NCI-H69 (cell line): ENCODE measurements at regions not wholly inside any gene's neighbourhood (a gene's known extent, or its start where the extent isn't known, plus 50 kb on each side); places are given as distances from the start of the nearest gene placed in this dataset.

Experiments
- DNase-seq: peaks from one replicate; lab custom pipeline; 2025; lab: John Stamatoyannopoulos, UW

- DNase-seq = no peak
Measured at GRCh38 chr17:71331754-71332325, 789.0 kb upstream of the SOX9 start.

DNA sequence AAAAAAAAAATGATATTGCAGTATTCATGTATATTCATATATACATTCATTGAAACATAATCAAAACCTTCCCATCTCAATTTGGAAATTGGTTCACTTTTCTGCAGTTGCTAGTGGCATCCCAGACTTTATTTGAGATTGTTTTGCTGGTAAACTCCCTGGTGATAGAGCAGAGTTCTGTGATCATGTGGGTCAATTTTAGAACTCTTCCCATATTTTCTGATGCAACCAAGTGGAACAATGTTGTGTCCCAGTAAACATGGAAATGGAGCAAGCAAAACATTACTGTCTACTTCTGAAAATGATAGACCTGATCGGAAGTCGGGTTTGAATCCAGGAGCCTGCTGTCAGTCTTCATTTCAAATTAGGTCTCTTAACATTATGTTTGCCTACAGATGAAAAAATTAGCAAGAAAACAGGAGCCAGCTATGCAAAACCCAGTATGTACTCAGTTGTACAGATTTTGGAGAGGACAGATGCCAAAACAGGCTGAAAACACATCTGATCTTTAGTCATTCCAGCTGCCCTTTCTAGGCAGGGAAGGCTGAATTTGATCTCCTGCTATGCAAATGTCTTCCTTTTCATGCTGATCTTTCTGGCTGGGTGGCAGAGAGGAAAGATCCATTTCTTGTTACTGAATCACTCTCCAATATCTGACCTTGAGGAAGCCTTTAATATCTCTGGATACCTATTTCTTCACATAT, 786.6 kb upstream of the SOX9 start:
- DNase-seq = peak; percentile 32

GRCh38 chr17:71335212-71335611, 785.6 kb upstream of the SOX9 start:
- no peak for DNase-seq

GRCh38 chr17:71337938-71338337, 782.9 kb upstream of the SOX9 start:
- DNase-seq = no peak

GRCh38 chr17:71338396-71338795, 782.4 kb upstream of the SOX9 start:
- no peak for DNase-seq

GRCh38 chr17:71339206-71339605, 781.6 kb upstream of the SOX9 start:
- peak; percentile 43 for DNase-seq

- DNase-seq = no peak
Measured at GRCh38 chr17:71342737-71343136, 778.1 kb upstream of the SOX9 start.

DNA sequence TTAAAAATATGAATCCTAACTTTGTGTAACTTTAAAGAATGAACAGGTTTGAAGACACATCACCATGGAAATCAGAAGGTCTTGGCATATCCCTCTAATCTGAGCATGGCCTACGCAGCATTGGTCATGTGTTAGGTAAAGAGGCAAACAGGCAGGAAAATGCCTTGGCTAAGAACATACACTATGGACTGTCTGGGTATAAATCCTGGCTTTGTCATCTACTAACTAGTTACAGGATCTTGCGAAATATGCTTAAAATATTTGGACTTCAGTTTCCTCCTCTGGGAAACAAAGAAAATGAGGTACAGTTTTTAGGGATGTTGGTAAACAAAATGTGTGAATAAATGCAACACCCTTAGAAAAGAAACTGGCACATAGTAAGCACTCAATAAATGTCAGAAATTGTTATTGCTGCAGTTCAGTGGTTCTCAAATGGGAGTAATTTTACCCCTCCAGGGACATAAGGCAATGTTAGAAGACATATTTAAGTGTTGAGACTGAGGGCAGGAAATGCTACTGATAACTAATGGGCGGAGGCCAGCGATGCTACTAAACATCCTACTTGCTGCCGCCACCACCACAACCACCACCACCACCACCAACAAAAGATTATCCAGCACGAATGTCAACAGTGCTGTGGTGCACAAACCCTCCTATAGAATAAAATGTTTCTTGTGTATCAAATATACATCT, 770.8 kb upstream of the SOX9 start:
- DNase-seq = no peak

DNA sequence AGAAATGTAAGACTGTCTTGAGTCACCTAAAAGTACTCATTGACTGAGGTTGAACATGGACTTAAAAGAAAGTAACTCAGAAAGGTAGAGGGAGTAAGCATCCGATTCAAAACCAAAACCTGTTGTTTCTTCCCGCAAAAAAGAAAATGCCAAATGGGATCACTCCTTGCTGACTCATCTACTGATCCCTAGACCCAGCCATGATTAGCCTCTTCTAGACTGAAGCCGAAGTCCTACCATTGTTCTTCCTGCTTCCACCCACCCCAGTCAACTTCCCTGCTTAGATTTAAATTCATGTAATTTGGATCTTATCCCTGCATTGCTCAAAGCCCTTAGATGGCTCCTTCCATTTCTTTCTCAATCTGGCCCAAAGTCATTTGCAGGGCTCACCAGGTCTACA, 760.5 kb upstream of the SOX9 start:
- no peak for DNase-seq

DNA sequence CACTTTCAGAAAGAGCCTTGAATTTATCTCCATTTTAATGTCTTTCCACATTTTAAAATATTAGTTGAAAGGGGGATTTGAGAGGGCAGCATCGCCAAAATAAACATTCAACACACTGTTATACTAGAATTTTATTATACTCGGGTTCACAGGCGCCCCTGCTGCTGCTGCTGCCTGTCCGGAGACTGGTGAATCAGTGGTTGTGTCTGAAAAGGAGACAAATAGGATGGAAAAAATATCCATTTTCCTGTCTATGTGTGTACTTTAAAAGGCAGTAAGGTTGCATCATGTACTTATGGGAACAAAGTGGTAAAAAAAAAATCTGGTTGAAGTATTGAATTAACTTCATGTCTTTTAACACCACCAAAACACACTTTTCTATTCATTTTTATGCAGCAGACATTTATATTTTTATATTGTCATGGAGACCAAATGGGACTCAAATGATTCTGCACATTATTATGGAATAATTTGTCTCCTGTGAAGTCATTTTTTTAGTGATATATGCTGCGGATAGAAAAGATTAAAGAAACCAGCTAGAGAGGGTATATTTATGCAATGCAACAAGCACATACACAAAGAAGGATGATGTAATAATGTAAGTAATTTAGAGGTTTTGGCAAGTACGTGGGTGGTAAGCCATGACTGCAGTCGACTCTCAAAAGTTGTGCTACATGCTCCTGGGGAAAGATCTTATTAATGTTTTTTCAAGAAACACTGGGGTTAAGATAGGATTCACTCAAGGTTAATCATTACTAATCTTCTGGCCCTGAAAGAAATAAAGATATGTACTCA, 759.0 kb upstream of the SOX9 start:
- no peak for DNase-seq

DNA sequence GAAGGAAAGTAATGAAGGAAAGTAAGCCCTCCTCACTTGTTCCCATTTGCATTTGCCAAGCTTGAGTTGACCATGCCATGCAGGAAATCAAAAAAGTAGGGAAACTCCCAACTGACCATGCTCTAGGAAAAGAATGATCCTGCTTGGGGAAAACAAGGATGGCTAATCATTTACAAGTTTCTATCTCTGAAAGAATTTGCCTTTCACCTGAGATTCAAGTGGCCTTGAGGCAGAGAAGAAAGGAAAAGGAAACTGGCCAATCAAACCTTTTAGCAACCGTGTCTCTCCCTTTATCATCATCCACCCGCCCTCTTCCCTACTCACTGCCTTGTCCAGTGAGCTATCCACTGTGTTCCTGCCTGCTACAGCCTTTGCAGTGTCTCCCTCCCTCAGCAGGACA, 757.2 kb upstream of the SOX9 start:
- no peak for DNase-seq

- no peak for DNase-seq
Measured at GRCh38 chr17:71371809-71372208, 749.0 kb upstream of the SOX9 start.

DNA sequence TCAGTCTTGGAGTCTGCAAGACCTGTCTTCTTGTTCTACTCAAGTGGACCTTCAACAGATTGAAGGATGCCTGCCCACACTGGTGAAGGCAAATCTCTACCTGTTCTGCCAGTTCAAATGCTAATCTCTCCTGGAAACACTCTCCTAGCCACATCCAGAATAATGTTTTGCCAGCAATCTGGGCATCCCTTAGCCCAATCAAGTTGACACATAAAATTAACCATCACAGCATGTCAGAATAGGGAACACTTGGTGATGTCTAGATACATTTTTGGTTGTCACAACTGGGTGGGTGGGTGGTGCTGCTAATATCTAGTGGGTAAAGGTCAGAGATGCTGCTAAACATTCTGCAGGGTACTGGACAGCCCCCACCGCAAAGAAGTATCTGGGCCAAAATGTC, 744.9 kb upstream of the SOX9 start:
- DNase-seq = no peak

- no peak for DNase-seq
Measured at GRCh38 chr17:71376933-71377332, 743.9 kb upstream of the SOX9 start.

GRCh38 chr17:71378036-71378435, 742.8 kb upstream of the SOX9 start:
- DNase-seq = no peak

DNA sequence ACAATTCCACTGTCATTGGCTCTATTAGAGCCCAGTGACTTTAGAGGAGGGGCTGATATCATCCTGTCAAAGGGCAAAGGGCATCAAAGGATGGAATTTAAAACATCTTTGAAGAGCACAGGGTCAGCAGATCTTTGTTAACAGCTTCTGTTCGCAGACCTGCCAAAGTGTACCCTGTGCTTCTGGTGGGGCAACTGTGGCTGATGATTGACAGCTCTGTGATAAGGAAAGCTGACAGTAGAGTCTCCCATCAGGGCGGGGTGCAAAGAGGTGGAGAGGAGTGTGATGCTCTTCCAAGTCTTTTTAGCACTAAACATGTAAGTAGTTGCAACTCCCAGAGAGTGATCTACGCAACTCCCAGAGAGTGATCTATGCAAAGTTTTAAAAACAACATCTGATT, 742.1 kb upstream of the SOX9 start:
- no peak for DNase-seq

DNA sequence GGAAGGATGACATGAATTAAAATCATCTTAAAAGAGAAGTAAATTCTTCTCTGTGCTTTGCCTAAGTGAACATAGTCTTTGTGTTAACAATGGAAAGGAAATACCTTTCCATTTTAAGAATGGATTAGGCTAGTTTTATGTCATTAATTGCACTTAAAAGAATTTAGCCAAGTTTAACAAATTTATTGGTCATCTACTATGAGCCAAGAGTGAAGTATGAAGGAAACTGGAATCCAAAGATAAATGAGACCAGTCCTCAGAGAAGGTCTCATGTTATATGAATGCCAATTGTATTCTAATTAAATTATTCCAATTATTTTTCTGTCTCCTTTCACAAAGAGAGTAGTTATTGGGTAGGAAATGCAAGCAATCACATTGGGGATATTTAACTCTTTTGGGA, 741.3 kb upstream of the SOX9 start:
- DNase-seq = no peak

GRCh38 chr17:71380535-71380934, 740.3 kb upstream of the SOX9 start:
- DNase-seq = no peak

- DNase-seq = no peak
Measured at GRCh38 chr17:71380936-71381335, 739.9 kb upstream of the SOX9 start.

- DNase-seq = no peak
Measured at GRCh38 chr17:71383091-71383490, 737.7 kb upstream of the SOX9 start.

- no peak for DNase-seq
Measured at GRCh38 chr17:71387456-71387855, 733.4 kb upstream of the SOX9 start.

DNA sequence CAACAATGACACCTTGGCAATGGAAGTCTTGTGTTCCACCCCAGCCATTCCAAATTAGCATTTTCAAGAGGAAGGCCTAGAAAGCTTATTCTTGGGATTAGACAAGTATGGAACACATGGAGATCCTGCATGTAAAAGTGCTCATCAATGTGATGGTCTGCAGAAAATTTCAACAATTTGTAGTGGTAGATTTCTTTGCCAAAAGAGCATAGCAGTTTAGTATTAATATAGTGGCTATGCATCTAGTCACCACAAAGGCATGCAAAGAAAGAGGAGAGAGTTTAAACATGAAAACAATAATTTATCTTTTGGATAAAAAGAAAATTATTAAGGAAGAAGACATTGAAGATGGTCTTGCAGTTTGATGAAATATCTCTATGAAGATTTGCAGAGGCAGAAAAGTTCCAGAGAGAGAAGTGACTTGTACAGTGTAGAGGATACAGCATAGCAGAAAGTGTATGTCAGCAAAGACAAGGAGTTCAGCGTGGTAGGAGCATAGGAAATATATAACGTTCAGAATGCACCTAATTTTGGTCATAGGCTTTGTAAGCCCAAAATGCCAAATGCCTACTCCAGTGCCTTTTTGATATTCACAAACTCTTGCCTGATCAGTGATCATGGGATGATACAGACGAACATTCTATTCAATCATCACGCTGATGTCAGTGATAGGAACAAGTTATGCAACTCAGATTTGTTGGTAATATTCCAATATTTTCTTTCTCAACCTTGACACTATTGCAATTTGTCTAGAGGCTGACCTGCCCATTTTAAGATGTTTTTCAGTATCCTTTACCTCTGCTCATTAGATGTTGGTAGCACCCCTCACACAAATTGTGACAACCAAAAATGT, 727.9 kb upstream of the SOX9 start:
- no peak for DNase-seq
